Adipocyte (in vitro differentiated cells): ENCODE measurements at regions not wholly inside any gene's neighbourhood (a gene's known extent, or its start where the extent isn't known, plus 50 kb on each side); places are given as distances from the start of the nearest gene placed in this dataset.

Source experiments
- DNase-seq: peaks from one replicate; pipeline ENCODE4 v3.0.0-alpha.2; 2015; ENCODE audit warnings: low read depth
- H3K27me3 ChIP-seq: replicated peaks from 2 replicates; pipeline ENCODE4 v1.7.0; 2013; ENCODE audit warnings: mild to moderate bottlenecking, low read length, moderate library complexity; ENCODE audit not compliant: control insufficient read depth, insufficient read depth
- H3K36me3 ChIP-seq: 2 replicates; pipeline ENCODE4 v1.7.0; 2013; ENCODE audit warnings: low read length, mild to moderate bottlenecking, moderate library complexity; ENCODE audit not compliant: control insufficient read depth, insufficient read depth, severe bottlenecking
- H3K4me1 ChIP-seq: 2 replicates; pipeline ENCODE4 v1.7.0; 2013; ENCODE audit warnings: mild to moderate bottlenecking, low read length, moderate library complexity; ENCODE audit not compliant: control insufficient read depth, insufficient read depth
- H3K4me3 ChIP-seq: 2 replicates; pipeline ENCODE4 v1.7.0; 2013; ENCODE audit warnings: mild to moderate bottlenecking, low read length, moderate library complexity
- H3K9ac ChIP-seq: 2 replicates; pipeline ENCODE4 v1.7.0; 2013; ENCODE audit warnings: mild to moderate bottlenecking, low read length, moderate library complexity
- H3K9me3 ChIP-seq: 2 replicates; pipeline ENCODE4 v1.7.0; 2013; ENCODE audit warnings: mild to moderate bottlenecking, low read length, moderate library complexity; ENCODE audit not compliant: control insufficient read depth

- DNase-seq, result no peak
Observed at GRCh38 chr12:124621296-124621660, 53.9 kb upstream of the NCOR2 start.

GRCh38 chr12:124620606-124621295 lies 53.3 kb upstream of the NCOR2 start:
- Histone ChIP-seq H3K27me3 (no peaks in the 10 kb centered on the region), H3K4me3 (peak overlapping the region; percentile 4), H3K9me3 (peaks cover 5% of the 10 kb centered on the region), H3K36me3 (no peaks in the 10 kb centered on the region), H3K9ac (peak overlapping the region; percentile 56), H3K4me1 (peaks cover 19% of the 10 kb centered on the region)
- no peak for DNase-seq

More at GRCh38 chr12:124621296-124621660, 53.9 kb upstream of the NCOR2 start:
- H3K36me3 ChIP-seq, result no peaks in the 10 kb centered on the region
- H3K9me3 ChIP-seq, result peaks cover 5% of the 10 kb centered on the region
- H3K9ac ChIP-seq, result peak overlapping the region; percentile 56
- no peaks in the 10 kb centered on the region for H3K27me3 ChIP-seq
- H3K4me3 ChIP-seq, result peak overlapping the region; percentile 45
- peaks cover 25% of the 10 kb centered on the region for H3K4me1 ChIP-seq

GRCh38 chr12:124618291-124618902 lies 51.0 kb upstream of the NCOR2 start:
- Histone ChIP-seq H3K4me1 (peaks cover 19% of the 10 kb centered on the region), H3K9ac (no peak overlapping the region), H3K4me3 (no peak overlapping the region), H3K9me3 (peaks cover 9% of the 10 kb centered on the region), H3K36me3 (no peaks in the 10 kb centered on the region), H3K27me3 (no peaks in the 10 kb centered on the region)
- DNase-seq, result no peak

GRCh38 chr12:124617615-124618014 lies 50.2 kb upstream of the NCOR2 start:
- no peak for DNase-seq
- Histone ChIP-seq H3K4me3 (no peak overlapping the region), H3K36me3 (no peaks in the 10 kb centered on the region), H3K9me3 (peaks cover 7% of the 10 kb centered on the region), H3K27me3 (no peaks in the 10 kb centered on the region), H3K9ac (no peak overlapping the region), H3K4me1 (peaks cover 20% of the 10 kb centered on the region)
